Fibroblast of lung (primary cell): ENCODE measurements at regions not wholly inside any gene's neighbourhood (a gene's known extent, or its start where the extent isn't known, plus 50 kb on each side); places are given as distances from the start of the nearest gene placed in this dataset.

Source experiments
- DNase-seq, 2 donors: peaks; one replicate each; pipeline versions ENCODE4 v3.0.0 to v3.0.0-alpha.2; 2010; ENCODE audit warnings: low read depth in 2 of 2
- H2AFZ ChIP-seq: 2 replicates; pipeline ENCODE4 v1.5.1; 2012; ENCODE audit warnings: low read length, control low read depth, inconsistent platforms
- H3K27ac ChIP-seq: 2 replicates; pipeline ENCODE4 v1.5.1; 2011; ENCODE audit warnings: low read length, control low read depth; ENCODE audit not compliant: insufficient read depth
- H3K27me3 ChIP-seq: 2 replicates; pipeline ENCODE4 v1.5.1; 2011; ENCODE audit warnings: mild to moderate bottlenecking, low read length; ENCODE audit not compliant: control insufficient read depth, insufficient read depth
- H3K36me3 ChIP-seq: 2 replicates; pipeline ENCODE4 v1.5.1; 2011; ENCODE audit warnings: low read length; ENCODE audit not compliant: control insufficient read depth, insufficient read depth
- H3K4me1 ChIP-seq: 2 replicates; pipeline ENCODE4 v1.5.1; 2011; ENCODE audit warnings: low read length; ENCODE audit not compliant: control insufficient read depth, insufficient read depth; ENCODE audit errors: extremely low read depth
- H3K4me2 ChIP-seq: 2 replicates; pipeline ENCODE4 v1.5.1; 2011; ENCODE audit warnings: low read length, control low read depth; ENCODE audit not compliant: insufficient read depth; ENCODE audit errors: extremely low read depth
- H3K4me3 ChIP-seq, 4 experiments: fragments of 200-600 bp in 1 of 4; sonication (generic) in 1 of 4; replicated peaks in 1 of 4; 2 replicates each; pipeline ENCODE4 v1.5.1; 2011 to 2016; ENCODE audit warnings: low read length in 4 of 4, low read depth in 3 of 4, mild to moderate bottlenecking in 3 of 4, control low read depth in 2 of 4, inconsistent platforms in 1 of 4, mixed read lengths in 1 of 4; ENCODE audit not compliant: insufficient read depth in 1 of 4; ENCODE audit errors: control extremely low read depth in 1 of 4
- H3K79me2 ChIP-seq: 2 replicates; pipeline ENCODE4 v1.5.1; 2012; ENCODE audit warnings: mild to moderate bottlenecking, low read length, inconsistent platforms; ENCODE audit not compliant: control insufficient read depth, insufficient read depth
- H3K9ac ChIP-seq: 2 replicates; pipeline ENCODE4 v1.5.1; 2011; ENCODE audit warnings: mild to moderate bottlenecking, low read length, control low read depth; ENCODE audit not compliant: insufficient read depth
- H3K9me3 ChIP-seq: 2 replicates; pipeline ENCODE4 v1.5.1; 2012; ENCODE audit warnings: low read depth, low read length; ENCODE audit not compliant: control insufficient read depth, insufficient read depth
- H4K20me1 ChIP-seq: 2 replicates; pipeline ENCODE4 v1.5.1; 2011; ENCODE audit warnings: low read length; ENCODE audit not compliant: control insufficient read depth, insufficient read depth; ENCODE audit errors: extremely low read depth
- CTCF ChIP-seq, 2 donors: IDR thresholded peaks in 1 of 2; conservative IDR thresholded peaks in 1 of 2; 1 replicate in 1 of 2; 2 replicates in 1 of 2; pipeline ENCODE4 v1.5.1; 2011 to 2012; ENCODE audit warnings: low read length in 2 of 2, control low read depth in 1 of 2, inconsistent platforms in 1 of 2, low read depth in 1 of 2, mild to moderate bottlenecking in 1 of 2
- EZH2 ChIP-seq: IDR thresholded peaks from 2 replicates; pipeline ENCODE4 v1.5.1; 2012; ENCODE audit warnings: low read length, control low read depth, mild to moderate bottlenecking; ENCODE audit errors: missing control alignments

DNA sequence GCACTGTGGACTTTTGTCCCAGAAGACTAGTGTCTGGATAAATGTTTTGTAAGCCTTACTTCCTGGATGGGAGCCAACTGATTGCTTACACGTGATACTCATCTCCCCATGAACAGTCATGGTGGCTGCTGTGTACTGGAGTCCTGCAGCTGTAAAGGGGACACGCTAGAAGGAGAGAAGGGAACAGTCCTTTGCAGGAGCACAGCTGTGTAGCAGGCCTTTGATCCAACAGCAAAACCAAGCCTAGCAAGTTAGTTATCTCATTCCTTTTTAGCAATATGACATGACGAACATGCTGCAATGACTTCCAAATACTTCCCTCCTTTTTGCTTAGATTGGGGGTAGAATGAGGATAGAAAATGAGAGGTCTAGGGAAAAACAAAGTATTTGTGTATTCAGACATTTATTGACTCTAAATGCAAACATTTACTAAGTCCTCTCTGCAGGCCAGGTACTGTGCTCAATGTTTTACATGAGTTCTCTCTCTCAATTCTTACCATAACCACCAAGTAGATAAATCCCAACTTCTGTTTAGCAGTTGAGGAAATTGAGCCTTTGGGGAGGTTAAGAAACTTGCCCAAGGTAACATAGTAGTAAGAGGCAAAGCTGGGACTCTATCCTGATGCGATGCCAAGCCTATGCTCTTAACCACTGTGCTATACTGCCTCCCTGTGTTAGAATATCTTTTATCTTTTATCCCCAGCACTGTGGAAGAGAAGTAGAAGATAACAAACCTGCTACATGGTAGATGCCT lies 55.4 kb upstream of the CD28 start:
- Histone ChIP-seq H3K4me2 (no peak overlapping the region), H3K27me3 (no peaks in the 10 kb centered on the region), H3K36me3 (no peaks in the 10 kb centered on the region), H3K27ac (no peak overlapping the region), H4K20me1 (no peaks in the 10 kb centered on the region), H3K4me3 (no peak overlapping the region), H3K9ac (no peak overlapping the region), H3K9me3 (no peaks in the 10 kb centered on the region), H3K79me2 (no peaks in the 10 kb centered on the region), H3K4me1 (peaks cover 10% of the 10 kb centered on the region), H2AFZ (peak overlapping the region; percentile 24)
- TF ChIP-seq EZH2 (no peak), CTCF (conservative IDR thresholded peaks at IDR 0.05 in 1 of 2, IDR thresholded peaks at IDR 0.05 in 1 of 2; ENCODE audit: low read depth in 1 of 2, low read length in 2 of 2) (peak; percentile 29 to 37)
- DNase-seq: peak; percentile 58 to 75

- H3K9me3 ChIP-seq: no peaks in the 10 kb centered on the region
- no peaks in the 10 kb centered on the region for H3K27me3 ChIP-seq
- TF ChIP-seq CTCF (conservative IDR thresholded peaks at IDR 0.05 in 1 of 2, IDR thresholded peaks at IDR 0.05 in 1 of 2; ENCODE audit: low read depth in 1 of 2, low read length in 2 of 2): no peak
- no peak for TF ChIP-seq EZH2
- no peak overlapping the region for H2AFZ ChIP-seq
- no peaks in the 10 kb centered on the region for H4K20me1 ChIP-seq
- H3K9ac ChIP-seq: no peak overlapping the region
- no peak for DNase-seq
- no peak overlapping the region for H3K4me2 ChIP-seq
- H3K27ac ChIP-seq: no peak overlapping the region
- no peaks in the 10 kb centered on the region for H3K79me2 ChIP-seq
- H3K4me3 ChIP-seq: no peak overlapping the region
- peaks cover 10% of the 10 kb centered on the region for H3K4me1 ChIP-seq
- no peaks in the 10 kb centered on the region for H3K36me3 ChIP-seq
These were observed 54.8 kb upstream of the CD28 start for GRCh38 chr2:203651621-203652020.

- Histone ChIP-seq H3K79me2 (no peaks in the 10 kb centered on the region), H4K20me1 (no peaks in the 10 kb centered on the region), H3K4me3 (no peak overlapping the region), H3K27ac (no peak overlapping the region), H3K4me1 (peaks cover 6% of the 10 kb centered on the region), H3K9ac (no peak overlapping the region), H3K27me3 (no peaks in the 10 kb centered on the region), H3K4me2 (no peak overlapping the region), H3K36me3 (no peaks in the 10 kb centered on the region), H2AFZ (no peak overlapping the region), H3K9me3 (no peaks in the 10 kb centered on the region)
- TF ChIP-seq CTCF (conservative IDR thresholded peaks at IDR 0.05 in 1 of 2, IDR thresholded peaks at IDR 0.05 in 1 of 2; ENCODE audit: low read depth in 1 of 2, low read length in 2 of 2) (no peak), EZH2 (no peak)
- DNase-seq: no peak
These were observed 51.6 kb upstream of the CD28 start for GRCh38 chr2:203654826-203655225.
